Nucleus accumbens (tissue), 56 donors: ENCODE measurements at regions not wholly inside any gene's neighbourhood (a gene's known extent, or its start where the extent isn't known, plus 50 kb on each side); places are given as distances from the start of the nearest gene placed in this dataset.

Experiments used
- DNase-seq, 56 donors: peaks; one replicate each; lab custom pipeline; 2025; lab: John Stamatoyannopoulos, UW

GRCh38 chr6:159450815-159451465, 242.1 kb downstream of the SOD2 start:
- no peak for DNase-seq

- no peak for DNase-seq
Measured at GRCh38 chr6:159446340-159446739, 246.7 kb downstream of the SOD2 start.

- no peak for DNase-seq
Measured at GRCh38 chr6:159445351-159445750, 247.7 kb downstream of the SOD2 start.

- no peak for DNase-seq
Measured at GRCh38 chr6:159444056-159444760, 248.8 kb downstream of the SOD2 start.

GRCh38 chr6:159443417-159443920, 249.6 kb downstream of the SOD2 start:
- no peak for DNase-seq

- no peak for DNase-seq
Measured at GRCh38 chr6:159441704-159441981, 251.4 kb downstream of the SOD2 start.

GRCh38 chr6:159440911-159441703, 251.9 kb downstream of the SOD2 start:
- DNase-seq = no peak

GRCh38 chr6:159440349-159440748, 252.7 kb downstream of the SOD2 start:
- no peak for DNase-seq

GRCh38 chr6:159439651-159440050, 253.4 kb downstream of the SOD2 start:
- no peak for DNase-seq

- no peak for DNase-seq
Measured at GRCh38 chr6:159438106-159438505, 254.9 kb downstream of the SOD2 start.

- no peak for DNase-seq
Measured at GRCh38 chr6:159436581-159436980, 256.5 kb downstream of the SOD2 start.

- DNase-seq = no peak
Measured at GRCh38 chr6:159435701-159436100, 257.3 kb downstream of the SOD2 start.

GRCh38 chr6:159434410-159434809, 258.6 kb downstream of the SOD2 start:
- no peak for DNase-seq

GRCh38 chr6:159433550-159433949, 259.5 kb downstream of the SOD2 start:
- no peak for DNase-seq

GRCh38 chr6:159431750-159432149, 261.3 kb downstream of the SOD2 start:
- DNase-seq = no peak

GRCh38 chr6:159430323-159430722, 261.1 kb downstream of the FNDC1 start:
- DNase-seq = no peak

GRCh38 chr6:159429433-159429832, 260.2 kb downstream of the FNDC1 start:
- DNase-seq = no peak

GRCh38 chr6:159427771-159428170, 258.6 kb downstream of the FNDC1 start:
- no peak for DNase-seq

GRCh38 chr6:159427335-159427734, 258.1 kb downstream of the FNDC1 start:
- no peak for DNase-seq

- no peak for DNase-seq
Measured at GRCh38 chr6:159425421-159425820, 256.2 kb downstream of the FNDC1 start.
